ENCODE measurements at regions not wholly inside any gene's neighbourhood (a gene's known extent, or its start where the extent isn't known, plus 50 kb on each side); places are given as distances from the start of the nearest gene placed in this dataset.

DNA sequence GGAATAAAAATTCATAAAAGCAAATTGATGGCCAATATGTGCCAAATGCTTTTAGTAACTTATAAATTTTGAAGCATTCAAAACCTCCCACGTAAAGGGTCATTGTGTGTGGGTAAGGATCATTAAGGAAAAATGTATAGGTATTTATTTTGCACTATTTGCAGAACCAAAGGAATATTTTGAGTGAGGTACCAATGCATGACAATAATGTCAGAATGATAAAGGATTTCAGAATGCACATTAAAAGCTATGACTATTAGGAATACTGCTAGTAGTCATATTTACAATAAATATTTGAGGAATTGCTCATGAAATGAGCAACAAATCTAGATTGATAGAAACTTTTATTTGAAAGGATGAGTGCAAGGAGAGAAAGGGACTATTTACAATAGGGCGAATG, 932.8 kb downstream of the SLC6A15 start:
- Mint-ChIP-seq H3K9me3 (ENCODE audit: unreplicated experiment) (no peaks in the 10 kb centered on the region), H3K4me3 (ENCODE audit: unreplicated experiment) (no peak overlapping the region), H3K4me1 (ENCODE audit: low read depth, unreplicated experiment) (no peaks in the 10 kb centered on the region), H3K27ac (ENCODE audit: unreplicated experiment) (no peak overlapping the region), H3K36me3 (ENCODE audit: unreplicated experiment) (no peaks in the 10 kb centered on the region), H3K27me3 (ENCODE audit: unreplicated experiment) (no peaks in the 10 kb centered on the region)
- no peak for DNase-seq
- TF ChIP-seq, protein P1, sequence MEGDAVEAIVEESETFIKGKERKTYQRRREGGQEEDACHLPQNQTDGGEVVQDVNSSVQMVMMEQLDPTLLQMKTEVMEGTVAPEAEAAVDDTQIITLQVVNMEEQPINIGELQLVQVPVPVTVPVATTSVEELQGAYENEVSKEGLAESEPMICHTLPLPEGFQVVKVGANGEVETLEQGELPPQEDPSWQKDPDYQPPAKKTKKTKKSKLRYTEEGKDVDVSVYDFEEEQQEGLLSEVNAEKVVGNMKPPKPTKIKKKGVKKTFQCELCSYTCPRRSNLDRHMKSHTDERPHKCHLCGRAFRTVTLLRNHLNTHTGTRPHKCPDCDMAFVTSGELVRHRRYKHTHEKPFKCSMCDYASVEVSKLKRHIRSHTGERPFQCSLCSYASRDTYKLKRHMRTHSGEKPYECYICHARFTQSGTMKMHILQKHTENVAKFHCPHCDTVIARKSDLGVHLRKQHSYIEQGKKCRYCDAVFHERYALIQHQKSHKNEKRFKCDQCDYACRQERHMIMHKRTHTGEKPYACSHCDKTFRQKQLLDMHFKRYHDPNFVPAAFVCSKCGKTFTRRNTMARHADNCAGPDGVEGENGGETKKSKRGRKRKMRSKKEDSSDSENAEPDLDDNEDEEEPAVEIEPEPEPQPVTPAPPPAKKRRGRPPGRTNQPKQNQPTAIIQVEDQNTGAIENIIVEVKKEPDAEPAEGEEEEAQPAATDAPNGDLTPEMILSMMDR (IDR thresholded peaks at IDR 0.05; ENCODE audit: partially characterized antibody, unreplicated experiment): no peak

DNA sequence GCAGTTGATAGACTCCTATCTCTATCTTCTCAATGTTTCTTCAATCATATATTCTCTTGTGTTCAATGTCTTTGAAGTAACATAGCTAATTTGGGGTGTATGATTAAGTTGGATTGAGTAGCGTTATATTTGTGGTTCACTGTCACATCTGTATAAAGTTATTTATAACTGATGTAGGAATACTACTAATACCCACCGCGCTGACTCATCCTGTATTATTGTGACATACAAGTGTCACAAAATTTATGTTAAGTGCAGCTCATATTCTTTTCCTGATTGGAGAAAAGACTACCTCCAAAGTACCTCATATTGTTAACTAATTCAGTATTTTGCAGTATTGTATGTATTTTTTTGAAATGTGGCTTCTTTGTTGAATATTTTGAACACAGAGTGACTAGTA, 940.8 kb downstream of the SLC6A15 start:
- Mint-ChIP-seq H3K27ac (ENCODE audit: unreplicated experiment) (no peak overlapping the region), H3K36me3 (ENCODE audit: unreplicated experiment) (no peaks in the 10 kb centered on the region)

DNA sequence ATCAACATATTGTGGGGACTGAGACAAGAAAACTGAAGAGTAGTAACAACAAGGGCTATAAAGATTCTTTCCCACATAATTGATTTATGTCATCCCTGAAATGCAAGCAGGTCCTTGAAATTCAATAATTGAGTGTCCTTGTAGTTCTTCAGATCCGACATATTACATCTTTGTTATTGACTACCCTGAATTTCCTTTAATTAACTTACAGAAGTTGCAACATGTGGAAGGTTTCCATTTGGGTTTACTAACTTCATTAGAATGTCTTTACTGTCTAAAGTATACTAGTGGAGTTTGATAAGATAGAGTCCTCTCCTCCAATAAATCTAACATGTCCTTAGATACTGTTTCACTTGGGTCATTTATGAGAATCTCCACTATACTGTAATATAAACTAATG, 951.8 kb downstream of the SLC6A15 start:
- Mint-ChIP-seq H3K9me3 (ENCODE audit: unreplicated experiment) (no peaks in the 10 kb centered on the region), H3K4me3 (ENCODE audit: unreplicated experiment) (no peak overlapping the region), H3K27ac (ENCODE audit: unreplicated experiment) (no peak overlapping the region), H3K27me3 (ENCODE audit: unreplicated experiment) (no peaks in the 10 kb centered on the region), H3K36me3 (ENCODE audit: unreplicated experiment) (no peaks in the 10 kb centered on the region), H3K4me1 (ENCODE audit: low read depth, unreplicated experiment) (no peaks in the 10 kb centered on the region)
- TF ChIP-seq, protein P1 (IDR thresholded peaks at IDR 0.05; ENCODE audit: partially characterized antibody, unreplicated experiment): no peak
- DNase-seq: no peak

More for the DNA sequence above, 940.8 kb downstream of the SLC6A15 start:
- Mint-ChIP-seq H3K4me3 (ENCODE audit: unreplicated experiment) (no peak overlapping the region), H3K4me1 (ENCODE audit: low read depth, unreplicated experiment) (no peaks in the 10 kb centered on the region), H3K9me3 (ENCODE audit: unreplicated experiment) (no peaks in the 10 kb centered on the region), H3K27me3 (ENCODE audit: unreplicated experiment) (no peaks in the 10 kb centered on the region)
- TF ChIP-seq, protein P1 (IDR thresholded peaks at IDR 0.05; ENCODE audit: partially characterized antibody, unreplicated experiment): no peak
- no peak for DNase-seq

DNA sequence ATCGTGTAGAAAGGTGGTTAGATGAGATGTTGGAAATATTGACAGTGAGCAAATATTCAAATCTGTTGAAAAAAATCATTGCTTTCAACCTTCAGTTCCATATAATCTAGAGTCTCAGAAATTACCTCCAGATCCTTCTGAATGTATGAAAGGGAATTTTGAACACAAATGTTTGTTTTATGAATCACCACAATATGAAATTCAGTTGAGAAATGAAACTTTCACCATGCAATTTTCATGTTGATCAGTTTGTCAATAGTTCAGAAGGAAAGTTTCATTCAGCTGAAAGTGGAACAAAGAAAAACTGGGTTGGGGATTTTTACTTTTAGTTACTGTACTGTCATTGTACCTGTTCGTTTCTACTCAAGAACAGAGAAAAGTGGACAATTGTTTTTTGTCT, 953.6 kb downstream of the SLC6A15 start:
- no peaks in the 10 kb centered on the region for H3K9me3 Mint-ChIP-seq (ENCODE audit: unreplicated experiment)
- DNase-seq: no peak
- no peak overlapping the region for H3K4me3 Mint-ChIP-seq (ENCODE audit: unreplicated experiment)
- TF ChIP-seq, protein P1 (IDR thresholded peaks at IDR 0.05; ENCODE audit: partially characterized antibody, unreplicated experiment): no peak
- H3K27ac Mint-ChIP-seq (ENCODE audit: unreplicated experiment): no peak overlapping the region
- no peaks in the 10 kb centered on the region for H3K27me3 Mint-ChIP-seq (ENCODE audit: unreplicated experiment)
- H3K4me1 Mint-ChIP-seq (ENCODE audit: low read depth, unreplicated experiment): no peaks in the 10 kb centered on the region
- no peaks in the 10 kb centered on the region for H3K36me3 Mint-ChIP-seq (ENCODE audit: unreplicated experiment)

DNA sequence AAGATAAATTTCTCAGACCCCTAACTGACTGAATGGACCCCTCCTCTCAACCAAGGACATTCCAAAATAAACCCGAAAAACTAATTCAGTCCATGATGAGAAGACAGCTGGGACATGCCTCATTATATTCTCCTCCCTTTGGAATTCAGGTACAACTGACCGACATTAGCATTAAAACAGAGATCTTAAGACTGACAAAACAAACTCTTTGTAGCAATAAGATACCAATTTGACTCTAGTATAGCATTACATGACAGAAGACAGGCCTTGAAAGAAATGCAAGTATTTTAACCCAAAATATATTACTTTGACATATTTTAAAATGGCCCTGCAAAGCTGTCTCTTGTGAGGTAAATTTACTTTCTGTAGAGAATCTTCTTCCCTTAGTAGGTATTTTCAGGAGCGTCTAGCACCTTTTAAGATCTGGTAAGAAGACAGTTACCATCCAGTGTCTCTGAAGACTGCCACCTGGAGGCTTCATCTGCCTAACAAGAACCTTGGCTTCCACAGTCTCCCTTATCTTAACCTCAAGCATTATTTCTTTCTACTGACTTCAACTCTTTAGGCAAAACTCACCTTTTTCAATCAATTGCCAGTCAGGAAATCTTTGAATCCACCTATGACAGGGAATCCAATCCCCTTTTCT, 957.5 kb downstream of the SLC6A15 start:
- H3K9me3 Mint-ChIP-seq (ENCODE audit: unreplicated experiment): no peaks in the 10 kb centered on the region
- TF ChIP-seq, protein P1 (IDR thresholded peaks at IDR 0.05; ENCODE audit: partially characterized antibody, unreplicated experiment): no peak
- H3K36me3 Mint-ChIP-seq (ENCODE audit: unreplicated experiment): peaks cover 4% of the 10 kb centered on the region
- H3K27me3 Mint-ChIP-seq (ENCODE audit: unreplicated experiment): no peaks in the 10 kb centered on the region
- peaks cover 2% of the 10 kb centered on the region for H3K4me1 Mint-ChIP-seq (ENCODE audit: low read depth, unreplicated experiment)
- no peak for DNase-seq
- H3K27ac Mint-ChIP-seq (ENCODE audit: unreplicated experiment): no peak overlapping the region
- no peak overlapping the region for H3K4me3 Mint-ChIP-seq (ENCODE audit: unreplicated experiment)

Data from glutamatergic neuron (in vitro differentiated cells).